WTC11 (cell line): ENCODE measurements at regions not wholly inside any gene's neighbourhood (a gene's known extent, or its start where the extent isn't known, plus 50 kb on each side); places are given as distances from the start of the nearest gene placed in this dataset.

Experiments used
- ATAC-seq: fragments of 200-7000 bp; cut with Tn5 transposase; 2 replicates; pipeline ENCODE4 v1.10.0; 2021; ENCODE audit warnings: mild to moderate bottlenecking, moderate library complexity
- CTCF ChIA-PET: fragments of 300-600 bp; sonication (Branson Sonifier 250); formaldehyde crosslinking; loops from one replicate; lab custom pipeline; 2021; ENCODE audit warnings: antibody characterized with exemption; lab: Charles Lee
- POLR2A ChIA-PET: fragments of 350-600 bp; sonication (Branson Sonifier 250); formaldehyde crosslinking; loops from one replicate; lab custom pipeline; 2021; ENCODE audit warnings: antibody characterized with exemption; lab: Charles Lee
- DNase-seq: peaks from one replicate; pipeline ENCODE4 v3.0.0; 2021; ENCODE audit warnings: low spot score
- H3K27ac Mint-ChIP-seq: 2 replicates; pipeline ENCODE4 v1.8.0; 2021; ENCODE audit warnings: mixed read lengths
- H3K27me3 Mint-ChIP-seq: 2 replicates; pipeline ENCODE4 v1.8.0; 2021; ENCODE audit warnings: low read depth, mild to moderate bottlenecking, moderate library complexity, mixed read lengths
- H3K36me3 Mint-ChIP-seq: 2 replicates; pipeline ENCODE4 v1.8.0; 2021; ENCODE audit warnings: mixed read lengths
- H3K4me1 Mint-ChIP-seq: 2 replicates; pipeline ENCODE4 v1.8.0; 2022; ENCODE audit warnings: mixed read lengths
- H3K4me3 Mint-ChIP-seq: 2 replicates; pipeline ENCODE4 v1.8.0; 2021; ENCODE audit warnings: mild to moderate bottlenecking, moderate library complexity, mixed read lengths
- H3K9me3 Mint-ChIP-seq: 2 replicates; pipeline ENCODE4 v1.8.0; 2021; ENCODE audit warnings: mixed read lengths
- ATF1 ChIP-seq: sonication (generic); formaldehyde crosslinking; IDR thresholded peaks from 2 replicates; pipeline ENCODE4 v1.8.1; 2023; ENCODE audit warnings: mild to moderate bottlenecking, moderate library complexity, missing genetic modification reagents
- ELF4 ChIP-seq: sonication (generic); formaldehyde crosslinking; IDR thresholded peaks from 2 replicates; pipeline ENCODE4 v1.8.1; 2022; ENCODE audit warnings: low read depth, mild to moderate bottlenecking, moderate library complexity, missing genetic modification reagents
- EMX1 ChIP-seq: fragments of 250-450 bp; sonication (Bioruptor Pico); IDR thresholded peaks from 2 replicates; pipeline ENCODE4 v1.8.0; 2021; ENCODE audit warnings: mild to moderate bottlenecking
- ETV6 ChIP-seq: sonication (generic); formaldehyde crosslinking; IDR thresholded peaks from 2 replicates; pipeline ENCODE4 v1.8.1; 2022; ENCODE audit warnings: mild to moderate bottlenecking, missing genetic modification reagents
- HMGA2 ChIP-seq: fragments of 250-450 bp; sonication (Bioruptor Pico); IDR thresholded peaks from 2 replicates; pipeline ENCODE4 v1.4.0; 2021; ENCODE audit warnings: mild to moderate bottlenecking, moderate library complexity
- KAT7 ChIP-seq: sonication (generic); formaldehyde crosslinking; IDR thresholded peaks from 2 replicates; pipeline ENCODE4 v1.8.1; 2023; ENCODE audit warnings: missing genetic modification reagents, mild to moderate bottlenecking, borderline replicate concordance
- MYBL2 ChIP-seq: sonication (generic); formaldehyde crosslinking; IDR thresholded peaks from 2 replicates; pipeline ENCODE4 v1.8.1; 2023; ENCODE audit warnings: mild to moderate bottlenecking, moderate library complexity, missing genetic modification reagents
- NFYB ChIP-seq: sonication (generic); formaldehyde crosslinking; conservative IDR thresholded peaks from 2 replicates; pipeline ENCODE4 v1.8.0; 2022; ENCODE audit warnings: low read depth, missing genetic modification reagents
- NR1H2 ChIP-seq: sonication (generic); formaldehyde crosslinking; IDR thresholded peaks from 2 replicates; pipeline ENCODE4 v1.9.0; 2021; ENCODE audit warnings: mild to moderate bottlenecking, moderate library complexity, missing genetic modification reagents
- NR3C1 ChIP-seq: sonication (generic); formaldehyde crosslinking; conservative IDR thresholded peaks from 2 replicates; pipeline ENCODE4 v1.8.1; 2023; ENCODE audit warnings: low read depth, mild to moderate bottlenecking, missing genetic modification reagents
- TCF7 ChIP-seq: sonication (generic); formaldehyde crosslinking; IDR thresholded peaks from 2 replicates; pipeline ENCODE4 v1.8.0; 2022; ENCODE audit warnings: mild to moderate bottlenecking, low read depth, missing genetic modification reagents, moderate library complexity
- ZNF416 ChIP-seq: fragments of 250-450 bp; sonication (Bioruptor Pico); IDR thresholded peaks from 2 replicates; pipeline ENCODE4 v1.9.0; 2021; ENCODE audit warnings: mild to moderate bottlenecking, inconsistent platforms
- TF ChIP-seq, protein P1 (sequence below): sonication (generic); formaldehyde crosslinking; IDR thresholded peaks from 2 replicates; pipeline ENCODE4 v1.8.1; 2022; ENCODE audit warnings: mild to moderate bottlenecking, missing genetic modification reagents, moderate library complexity, borderline replicate concordance
- TF ChIP-seq, protein P2 (sequence below): sonication (generic); formaldehyde crosslinking; IDR thresholded peaks from 2 replicates; pipeline ENCODE4 v1.8.1; 2022; ENCODE audit warnings: mild to moderate bottlenecking, moderate library complexity, missing genetic modification reagents
- TF ChIP-seq, protein P3 (sequence below): sonication (generic); formaldehyde crosslinking; IDR thresholded peaks from 2 replicates; pipeline ENCODE4 v1.8.0; 2023; ENCODE audit warnings: missing genetic modification reagents, mild to moderate bottlenecking, borderline replicate concordance
- TF ChIP-seq, protein P4 (sequence below): sonication (generic); formaldehyde crosslinking; IDR thresholded peaks from 2 replicates; pipeline ENCODE4 v1.8.1; 2023; ENCODE audit warnings: mild to moderate bottlenecking, missing genetic modification reagents, moderate library complexity
- TF ChIP-seq, protein P5 (sequence below): fragments of 250-450 bp; sonication (Bioruptor Pico); IDR thresholded peaks from 2 replicates; pipeline ENCODE4 v1.8.0; 2021; ENCODE audit warnings: mild to moderate bottlenecking
- TF ChIP-seq, protein P6 (sequence below): fragments of 250-450 bp; sonication (Bioruptor Pico); IDR thresholded peaks from 2 replicates; pipeline ENCODE4 v1.9.0; 2021; ENCODE audit warnings: moderate library complexity, mild to moderate bottlenecking, inconsistent platforms, borderline replicate concordance
- TF ChIP-seq, protein P7 (sequence below): sonication (generic); formaldehyde crosslinking; IDR thresholded peaks from 2 replicates; pipeline ENCODE4 v1.8.1; 2023; ENCODE audit warnings: mild to moderate bottlenecking, missing genetic modification reagents

DNA sequence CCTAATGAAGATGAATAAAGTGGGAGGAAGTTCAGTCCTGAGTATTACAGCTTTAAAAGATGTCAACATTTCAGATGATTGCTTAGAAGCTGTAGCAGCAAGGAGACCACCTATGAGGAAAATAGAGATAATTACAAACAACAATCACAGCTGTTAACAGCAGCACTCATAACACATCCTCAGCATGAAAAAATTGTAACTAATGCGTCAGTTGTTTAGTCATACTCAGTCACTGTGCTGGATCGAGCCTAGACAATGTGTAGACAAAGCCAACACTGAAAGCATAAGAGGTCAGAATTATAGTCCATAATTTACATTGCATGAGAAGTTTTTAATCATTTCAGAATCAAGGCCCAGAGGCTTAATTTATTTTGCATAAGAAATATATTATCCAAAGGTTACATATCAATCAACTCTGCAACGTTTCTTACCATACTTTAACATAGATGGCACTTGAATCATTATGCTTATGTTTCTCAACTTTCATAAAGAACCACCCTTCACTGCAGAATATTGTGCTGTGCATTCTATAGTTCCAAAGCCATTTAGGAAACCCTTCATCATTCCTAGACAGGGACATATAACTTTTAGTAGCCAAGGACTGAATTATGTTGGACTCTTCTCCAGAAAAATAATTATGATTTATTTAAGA is 60.2 kb upstream of the HAPLN1 start:
- ChIA-PET POLR2A (no interaction called here), CTCF (no interaction called here)
- no peaks in the 10 kb centered on the region for H3K36me3 Mint-ChIP-seq
- H3K4me3 Mint-ChIP-seq = no peak overlapping the region
- DNase-seq (no peak), ATAC-seq (no peak)
- no peaks in the 10 kb centered on the region for H3K27me3 Mint-ChIP-seq
- no peak overlapping the region for H3K27ac Mint-ChIP-seq
- H3K9me3 Mint-ChIP-seq = no peaks in the 10 kb centered on the region
- no peak for TF ChIP-seq ATF1 (CRISPR knock-in tag)
- no peak for TF ChIP-seq NFYB (CRISPR knock-in tag)
- TF ChIP-seq, protein P1, sequence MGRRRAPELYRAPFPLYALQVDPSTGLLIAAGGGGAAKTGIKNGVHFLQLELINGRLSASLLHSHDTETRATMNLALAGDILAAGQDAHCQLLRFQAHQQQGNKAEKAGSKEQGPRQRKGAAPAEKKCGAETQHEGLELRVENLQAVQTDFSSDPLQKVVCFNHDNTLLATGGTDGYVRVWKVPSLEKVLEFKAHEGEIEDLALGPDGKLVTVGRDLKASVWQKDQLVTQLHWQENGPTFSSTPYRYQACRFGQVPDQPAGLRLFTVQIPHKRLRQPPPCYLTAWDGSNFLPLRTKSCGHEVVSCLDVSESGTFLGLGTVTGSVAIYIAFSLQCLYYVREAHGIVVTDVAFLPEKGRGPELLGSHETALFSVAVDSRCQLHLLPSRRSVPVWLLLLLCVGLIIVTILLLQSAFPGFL (CRISPR knock-in tag) = no peak
- TF ChIP-seq HMGA2 = no peak
- TF ChIP-seq TCF7 (CRISPR knock-in tag) = no peak
- no peak for TF ChIP-seq NR3C1 (CRISPR knock-in tag)
- TF ChIP-seq, protein P2, sequence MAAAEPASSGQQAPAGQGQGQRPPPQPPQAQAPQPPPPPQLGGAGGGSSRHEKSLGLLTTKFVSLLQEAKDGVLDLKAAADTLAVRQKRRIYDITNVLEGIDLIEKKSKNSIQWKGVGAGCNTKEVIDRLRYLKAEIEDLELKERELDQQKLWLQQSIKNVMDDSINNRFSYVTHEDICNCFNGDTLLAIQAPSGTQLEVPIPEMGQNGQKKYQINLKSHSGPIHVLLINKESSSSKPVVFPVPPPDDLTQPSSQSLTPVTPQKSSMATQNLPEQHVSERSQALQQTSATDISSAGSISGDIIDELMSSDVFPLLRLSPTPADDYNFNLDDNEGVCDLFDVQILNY = no peak
- no peak for TF ChIP-seq KAT7 (CRISPR knock-in tag)
- TF ChIP-seq, protein P3, sequence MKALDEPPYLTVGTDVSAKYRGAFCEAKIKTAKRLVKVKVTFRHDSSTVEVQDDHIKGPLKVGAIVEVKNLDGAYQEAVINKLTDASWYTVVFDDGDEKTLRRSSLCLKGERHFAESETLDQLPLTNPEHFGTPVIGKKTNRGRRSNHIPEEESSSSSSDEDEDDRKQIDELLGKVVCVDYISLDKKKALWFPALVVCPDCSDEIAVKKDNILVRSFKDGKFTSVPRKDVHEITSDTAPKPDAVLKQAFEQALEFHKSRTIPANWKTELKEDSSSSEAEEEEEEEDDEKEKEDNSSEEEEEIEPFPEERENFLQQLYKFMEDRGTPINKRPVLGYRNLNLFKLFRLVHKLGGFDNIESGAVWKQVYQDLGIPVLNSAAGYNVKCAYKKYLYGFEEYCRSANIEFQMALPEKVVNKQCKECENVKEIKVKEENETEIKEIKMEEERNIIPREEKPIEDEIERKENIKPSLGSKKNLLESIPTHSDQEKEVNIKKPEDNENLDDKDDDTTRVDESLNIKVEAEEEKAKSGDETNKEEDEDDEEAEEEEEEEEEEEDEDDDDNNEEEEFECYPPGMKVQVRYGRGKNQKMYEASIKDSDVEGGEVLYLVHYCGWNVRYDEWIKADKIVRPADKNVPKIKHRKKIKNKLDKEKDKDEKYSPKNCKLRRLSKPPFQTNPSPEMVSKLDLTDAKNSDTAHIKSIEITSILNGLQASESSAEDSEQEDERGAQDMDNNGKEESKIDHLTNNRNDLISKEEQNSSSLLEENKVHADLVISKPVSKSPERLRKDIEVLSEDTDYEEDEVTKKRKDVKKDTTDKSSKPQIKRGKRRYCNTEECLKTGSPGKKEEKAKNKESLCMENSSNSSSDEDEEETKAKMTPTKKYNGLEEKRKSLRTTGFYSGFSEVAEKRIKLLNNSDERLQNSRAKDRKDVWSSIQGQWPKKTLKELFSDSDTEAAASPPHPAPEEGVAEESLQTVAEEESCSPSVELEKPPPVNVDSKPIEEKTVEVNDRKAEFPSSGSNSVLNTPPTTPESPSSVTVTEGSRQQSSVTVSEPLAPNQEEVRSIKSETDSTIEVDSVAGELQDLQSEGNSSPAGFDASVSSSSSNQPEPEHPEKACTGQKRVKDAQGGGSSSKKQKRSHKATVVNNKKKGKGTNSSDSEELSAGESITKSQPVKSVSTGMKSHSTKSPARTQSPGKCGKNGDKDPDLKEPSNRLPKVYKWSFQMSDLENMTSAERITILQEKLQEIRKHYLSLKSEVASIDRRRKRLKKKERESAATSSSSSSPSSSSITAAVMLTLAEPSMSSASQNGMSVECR (CRISPR knock-in tag) = no peak
- TF ChIP-seq, protein P4, sequence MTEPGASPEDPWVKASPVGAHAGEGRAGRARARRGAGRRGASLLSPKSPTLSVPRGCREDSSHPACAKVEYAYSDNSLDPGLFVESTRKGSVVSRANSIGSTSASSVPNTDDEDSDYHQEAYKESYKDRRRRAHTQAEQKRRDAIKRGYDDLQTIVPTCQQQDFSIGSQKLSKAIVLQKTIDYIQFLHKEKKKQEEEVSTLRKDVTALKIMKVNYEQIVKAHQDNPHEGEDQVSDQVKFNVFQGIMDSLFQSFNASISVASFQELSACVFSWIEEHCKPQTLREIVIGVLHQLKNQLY (CRISPR knock-in tag) = no peak
- TF ChIP-seq, protein P5, sequence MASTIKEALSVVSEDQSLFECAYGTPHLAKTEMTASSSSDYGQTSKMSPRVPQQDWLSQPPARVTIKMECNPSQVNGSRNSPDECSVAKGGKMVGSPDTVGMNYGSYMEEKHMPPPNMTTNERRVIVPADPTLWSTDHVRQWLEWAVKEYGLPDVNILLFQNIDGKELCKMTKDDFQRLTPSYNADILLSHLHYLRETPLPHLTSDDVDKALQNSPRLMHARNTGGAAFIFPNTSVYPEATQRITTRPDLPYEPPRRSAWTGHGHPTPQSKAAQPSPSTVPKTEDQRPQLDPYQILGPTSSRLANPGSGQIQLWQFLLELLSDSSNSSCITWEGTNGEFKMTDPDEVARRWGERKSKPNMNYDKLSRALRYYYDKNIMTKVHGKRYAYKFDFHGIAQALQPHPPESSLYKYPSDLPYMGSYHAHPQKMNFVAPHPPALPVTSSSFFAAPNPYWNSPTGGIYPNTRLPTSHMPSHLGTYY (CRISPR knock-in tag) = no peak
- TF ChIP-seq ZNF416 = no peak
- TF ChIP-seq, protein P6, sequence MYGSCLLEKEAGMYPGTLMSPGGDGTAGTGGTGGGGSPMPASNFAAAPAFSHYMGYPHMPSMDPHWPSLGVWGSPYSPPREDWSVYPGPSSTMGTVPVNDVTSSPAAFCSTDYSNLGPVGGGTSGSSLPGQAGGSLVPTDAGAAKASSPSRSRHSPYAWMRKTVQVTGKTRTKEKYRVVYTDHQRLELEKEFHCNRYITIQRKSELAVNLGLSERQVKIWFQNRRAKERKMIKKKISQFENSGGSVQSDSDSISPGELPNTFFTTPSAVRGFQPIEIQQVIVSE = no peak
- no peak for TF ChIP-seq EMX1 (CRISPR knock-in tag)
- H3K4me1 Mint-ChIP-seq = peaks cover 4% of the 10 kb centered on the region

DNA sequence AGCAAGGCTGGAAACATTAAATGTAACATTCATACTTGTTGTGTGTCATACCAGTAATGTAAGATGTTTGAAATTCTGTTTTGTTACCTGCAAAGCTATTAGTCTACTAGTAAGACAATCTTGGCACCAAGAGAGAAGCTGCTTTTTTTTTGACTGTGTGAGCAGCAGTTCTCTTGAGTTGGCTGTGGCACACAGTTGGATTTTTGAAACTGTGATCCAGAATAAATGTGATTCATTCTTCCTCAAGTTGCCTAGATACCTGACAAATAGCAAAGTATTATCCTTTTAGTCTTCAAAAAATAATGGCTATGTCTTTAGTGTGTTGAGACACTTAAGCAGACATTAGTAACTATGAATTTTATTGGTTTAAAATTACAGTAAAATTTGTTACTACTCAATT is 57.2 kb upstream of the HAPLN1 start:
- Mint-ChIP-seq H3K27me3 (no peaks in the 10 kb centered on the region), H3K4me3 (no peak overlapping the region), H3K27ac (no peak overlapping the region), H3K4me1 (peaks cover 4% of the 10 kb centered on the region), H3K36me3 (no peaks in the 10 kb centered on the region), H3K9me3 (peaks cover 5% of the 10 kb centered on the region; the same call in 1 of the 2 replicates)
- DNase-seq (no peak), ATAC-seq (no peak)
- TF ChIP-seq, protein P7, sequence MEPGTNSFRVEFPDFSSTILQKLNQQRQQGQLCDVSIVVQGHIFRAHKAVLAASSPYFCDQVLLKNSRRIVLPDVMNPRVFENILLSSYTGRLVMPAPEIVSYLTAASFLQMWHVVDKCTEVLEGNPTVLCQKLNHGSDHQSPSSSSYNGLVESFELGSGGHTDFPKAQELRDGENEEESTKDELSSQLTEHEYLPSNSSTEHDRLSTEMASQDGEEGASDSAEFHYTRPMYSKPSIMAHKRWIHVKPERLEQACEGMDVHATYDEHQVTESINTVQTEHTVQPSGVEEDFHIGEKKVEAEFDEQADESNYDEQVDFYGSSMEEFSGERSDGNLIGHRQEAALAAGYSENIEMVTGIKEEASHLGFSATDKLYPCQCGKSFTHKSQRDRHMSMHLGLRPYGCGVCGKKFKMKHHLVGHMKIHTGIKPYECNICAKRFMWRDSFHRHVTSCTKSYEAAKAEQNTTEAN (CRISPR knock-in tag) = no peak
- TF ChIP-seq MYBL2 (CRISPR knock-in tag) (no peak), NR1H2 (CRISPR knock-in tag) (no peak), ETV6 (CRISPR knock-in tag) (no peak), ELF4 (CRISPR knock-in tag) (no peak)
- TF ChIP-seq, protein P2 = no peak
- TF ChIP-seq, protein P4 (CRISPR knock-in tag) = no peak
- ChIA-PET POLR2A (no interaction called here), CTCF (no interaction called here)
